OCI-LY1 (cell line): ENCODE measurements at regions not wholly inside any gene's neighbourhood (a gene's known extent, or its start where the extent isn't known, plus 50 kb on each side); places are given as distances from the start of the nearest gene placed in this dataset.

Experiments used
- H2AFZ ChIP-seq: fragments of 200-600 bp; sonication (generic), shearing (Covaris generic); 2 replicates; pipeline ENCODE4 v1.6.0; 2014; ENCODE audit warnings: antibody characterized with exemption, mild to moderate bottlenecking, low read length
- H3F3A ChIP-seq: fragments of 200-600 bp; sonication (generic), shearing (Covaris generic); 2 replicates; pipeline ENCODE4 v1.6.0; 2014; ENCODE audit warnings: mild to moderate bottlenecking, antibody characterized with exemption, low read length, moderate library complexity; ENCODE audit not compliant: insufficient read depth
- H3K27ac ChIP-seq: fragments of 200-600 bp; sonication (generic); 2 replicates; pipeline ENCODE4 v1.5.1; 2014; ENCODE audit warnings: low read length, mixed run types, mild to moderate bottlenecking, low read depth; ENCODE audit not compliant: poor library complexity, severe bottlenecking
- H3K27me3 ChIP-seq: fragments of 200-600 bp; sonication (generic); 2 replicates; pipeline ENCODE4 v1.6.0; 2014; ENCODE audit warnings: antibody characterized with exemption, mild to moderate bottlenecking, low read length, moderate library complexity; ENCODE audit not compliant: insufficient read depth
- H3K36me3 ChIP-seq: fragments of 200-600 bp; sonication (generic); 2 replicates; pipeline ENCODE4 v1.6.1; 2014; ENCODE audit warnings: mild to moderate bottlenecking, antibody characterized with exemption, low read length, moderate library complexity, mixed read lengths; ENCODE audit not compliant: insufficient read depth
- H3K4me1 ChIP-seq: fragments of 200-600 bp; sonication (generic); 2 replicates; pipeline ENCODE4 v1.5.1; 2014; ENCODE audit warnings: mild to moderate bottlenecking, low read length, moderate library complexity; ENCODE audit not compliant: insufficient read depth, severe bottlenecking
- H3K4me2 ChIP-seq: fragments of 200-600 bp; sonication (generic), shearing (Covaris generic); 2 replicates; pipeline ENCODE4 v1.6.1; 2014; ENCODE audit warnings: low read length
- H3K4me3 ChIP-seq: fragments of 200-600 bp; sonication (generic); 2 replicates; pipeline ENCODE4 v1.5.1; 2014; ENCODE audit warnings: low read length, low read depth, mild to moderate bottlenecking, mixed read lengths; ENCODE audit not compliant: poor library complexity, severe bottlenecking
- H3K79me2 ChIP-seq: fragments of 200-600 bp; shearing (Covaris generic); 2 replicates; pipeline ENCODE4 v1.6.1; 2016; ENCODE audit warnings: mixed run types, low read length, mixed read lengths; ENCODE audit not compliant: insufficient read depth
- H3K9ac ChIP-seq: fragments of 200-600 bp; sonication (generic), shearing (Covaris generic); 2 replicates; pipeline ENCODE4 v1.6.1; 2014; ENCODE audit warnings: mild to moderate bottlenecking, low read length, mixed read lengths
- H3K9me2 ChIP-seq: fragments of 200-600 bp; sonication (generic), shearing (Covaris generic); 2 replicates; pipeline ENCODE4 v1.6.1; 2014; ENCODE audit warnings: low read depth, mild to moderate bottlenecking, low read length, mixed read lengths
- H3K9me3 ChIP-seq: fragments of 200-600 bp; shearing (Covaris generic); 2 replicates; pipeline ENCODE4 v1.6.1; 2014; ENCODE audit warnings: low read length, mixed read lengths
- H4K20me1 ChIP-seq: fragments of 200-600 bp; sonication (generic), shearing (Covaris generic); 2 replicates; pipeline ENCODE4 v1.6.0; 2016; ENCODE audit warnings: mild to moderate bottlenecking, low read length; ENCODE audit not compliant: insufficient read depth
- EZH2 ChIP-seq: fragments of 200-600 bp; sonication (generic), shearing (Covaris generic); IDR thresholded peaks from 2 replicates; pipeline ENCODE4 v1.8.0; 2017; ENCODE audit warnings: borderline replicate concordance, mixed run types, mild to moderate bottlenecking, antibody characterized with exemption, low read length, moderate library complexity, mixed read lengths
- TF ChIP-seq, protein P1 (sequence below): fragments of 200-600 bp; sonication (generic), shearing (Covaris generic); IDR thresholded peaks from 2 replicates; pipeline ENCODE4 v1.5.1; 2017; ENCODE audit warnings: mild to moderate bottlenecking, antibody characterized with exemption, low read length, moderate library complexity, mixed read lengths

DNA sequence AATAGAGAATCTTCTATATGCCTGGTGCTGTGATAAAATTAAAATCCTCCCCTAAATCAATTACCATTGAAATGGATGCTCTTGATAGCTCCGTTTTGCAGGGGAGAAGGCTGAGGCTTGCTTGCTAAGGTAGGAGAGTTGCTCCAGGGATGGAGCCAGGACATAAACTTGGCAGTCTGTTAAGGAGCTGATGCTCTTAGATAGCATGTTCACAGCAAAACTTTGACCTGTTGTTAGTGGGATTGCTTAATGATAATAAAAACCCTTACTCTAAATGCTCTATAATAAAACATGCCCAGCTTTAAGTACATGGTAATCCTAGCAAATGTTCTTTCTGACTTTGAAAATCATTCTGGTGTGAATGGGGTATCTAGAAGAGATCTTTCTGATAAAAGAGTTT, 228.4 kb upstream of the JAG1 start:
- Histone ChIP-seq H3K4me2 (no peak overlapping the region), H3K79me2 (no peaks in the 10 kb centered on the region), H3F3A (no peaks in the 10 kb centered on the region), H3K9me2 (no peaks in the 10 kb centered on the region), H4K20me1 (no peaks in the 10 kb centered on the region), H3K27me3 (no peaks in the 10 kb centered on the region), H3K9me3 (no peaks in the 10 kb centered on the region), H3K36me3 (no peaks in the 10 kb centered on the region), H3K4me1 (no peaks in the 10 kb centered on the region), H3K9ac (no peak overlapping the region), H3K27ac (no peak overlapping the region), H3K4me3 (no peak overlapping the region), H2AFZ (no peak overlapping the region)
- TF ChIP-seq EZH2: no peak
- TF ChIP-seq, protein P1, sequence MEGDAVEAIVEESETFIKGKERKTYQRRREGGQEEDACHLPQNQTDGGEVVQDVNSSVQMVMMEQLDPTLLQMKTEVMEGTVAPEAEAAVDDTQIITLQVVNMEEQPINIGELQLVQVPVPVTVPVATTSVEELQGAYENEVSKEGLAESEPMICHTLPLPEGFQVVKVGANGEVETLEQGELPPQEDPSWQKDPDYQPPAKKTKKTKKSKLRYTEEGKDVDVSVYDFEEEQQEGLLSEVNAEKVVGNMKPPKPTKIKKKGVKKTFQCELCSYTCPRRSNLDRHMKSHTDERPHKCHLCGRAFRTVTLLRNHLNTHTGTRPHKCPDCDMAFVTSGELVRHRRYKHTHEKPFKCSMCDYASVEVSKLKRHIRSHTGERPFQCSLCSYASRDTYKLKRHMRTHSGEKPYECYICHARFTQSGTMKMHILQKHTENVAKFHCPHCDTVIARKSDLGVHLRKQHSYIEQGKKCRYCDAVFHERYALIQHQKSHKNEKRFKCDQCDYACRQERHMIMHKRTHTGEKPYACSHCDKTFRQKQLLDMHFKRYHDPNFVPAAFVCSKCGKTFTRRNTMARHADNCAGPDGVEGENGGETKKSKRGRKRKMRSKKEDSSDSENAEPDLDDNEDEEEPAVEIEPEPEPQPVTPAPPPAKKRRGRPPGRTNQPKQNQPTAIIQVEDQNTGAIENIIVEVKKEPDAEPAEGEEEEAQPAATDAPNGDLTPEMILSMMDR: no peak

- no peaks in the 10 kb centered on the region for H4K20me1 ChIP-seq
- H2AFZ ChIP-seq: no peak overlapping the region
- no peaks in the 10 kb centered on the region for H3K4me1 ChIP-seq
- H3F3A ChIP-seq: no peaks in the 10 kb centered on the region
- H3K4me3 ChIP-seq: no peak overlapping the region
- H3K9me2 ChIP-seq: no peaks in the 10 kb centered on the region
- no peak overlapping the region for H3K27ac ChIP-seq
- no peaks in the 10 kb centered on the region for H3K36me3 ChIP-seq
- no peak overlapping the region for H3K4me2 ChIP-seq
- no peaks in the 10 kb centered on the region for H3K27me3 ChIP-seq
- TF ChIP-seq, protein P1: no peak
- no peak for TF ChIP-seq EZH2
- no peaks in the 10 kb centered on the region for H3K79me2 ChIP-seq
- H3K9me3 ChIP-seq: no peaks in the 10 kb centered on the region
- H3K9ac ChIP-seq: no peak overlapping the region
Observed at GRCh38 chr20:10902576-10903282, 228.9 kb upstream of the JAG1 start.

GRCh38 chr20:10906834-10907233, 233.0 kb upstream of the JAG1 start:
- Histone ChIP-seq H3K36me3 (no peaks in the 10 kb centered on the region), H3F3A (no peaks in the 10 kb centered on the region), H3K27ac (no peak overlapping the region), H2AFZ (no peak overlapping the region), H3K4me3 (no peak overlapping the region), H3K9me2 (no peaks in the 10 kb centered on the region), H3K27me3 (no peaks in the 10 kb centered on the region), H3K9ac (no peak overlapping the region), H3K9me3 (no peaks in the 10 kb centered on the region), H3K4me1 (no peaks in the 10 kb centered on the region), H3K79me2 (no peaks in the 10 kb centered on the region), H3K4me2 (no peak overlapping the region), H4K20me1 (no peaks in the 10 kb centered on the region)
- TF ChIP-seq EZH2: no peak
- TF ChIP-seq, protein P1: no peak
